Activated T-helper 9 cell treated with anti-CD3 and anti-CD28 coated beads, Interleukin-2, amount 50 U/mL, for 16 hours (primary cell): ENCODE measurements at regions not wholly inside any gene's neighbourhood (a gene's known extent, or its start where the extent isn't known, plus 50 kb on each side); places are given as distances from the start of the nearest gene placed in this dataset.

Experiments
- DNase-seq: peaks from one replicate; pipeline ENCODE4 v3.0.0-alpha.2; 2020; ENCODE audit warnings: low read depth

- DNase-seq: no peak
These were observed 60.6 kb upstream of the CDK20 start for GRCh38 chr9:88034964-88035363.

GRCh38 chr9:88033359-88033702 is 59.0 kb upstream of the CDK20 start:
- DNase-seq: no peak

GRCh38 chr9:88028338-88028737 is 54.0 kb upstream of the CDK20 start:
- no peak for DNase-seq

GRCh38 chr9:88026118-88026479 is 51.8 kb upstream of the CDK20 start:
- no peak for DNase-seq

DNA sequence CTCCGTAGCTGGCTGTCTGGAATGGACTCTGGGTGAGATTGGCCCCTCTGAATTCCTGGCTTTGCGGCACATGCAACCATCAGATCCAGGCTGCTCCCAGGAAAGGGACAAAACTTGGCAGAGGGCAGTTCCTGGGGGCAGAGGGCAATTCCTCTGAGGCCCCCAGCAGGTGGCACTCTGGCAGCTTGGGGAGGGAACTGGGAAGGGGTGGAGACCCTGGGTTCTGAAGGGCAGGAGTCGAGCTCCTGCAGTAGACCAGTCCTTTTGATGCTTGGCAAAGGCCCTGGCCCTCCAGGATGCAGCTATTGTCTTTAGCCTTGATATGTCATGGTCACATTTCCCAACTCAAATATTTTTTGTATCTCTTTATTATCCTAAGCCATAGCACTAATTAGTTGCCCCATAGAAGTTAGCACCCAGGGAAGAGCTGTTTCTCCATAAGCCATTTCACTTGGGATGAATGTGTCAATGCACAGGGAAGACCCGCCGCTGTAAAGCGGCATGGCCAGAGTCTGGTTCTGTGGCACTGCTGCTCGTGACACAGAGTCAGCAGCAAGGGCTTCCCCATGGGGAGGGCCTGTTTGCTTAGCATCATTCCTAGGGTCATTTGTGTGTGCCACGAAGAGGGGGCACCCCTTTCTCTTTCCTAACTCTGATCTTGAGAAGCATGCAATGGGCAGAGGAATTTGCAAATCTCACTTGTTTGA is 51.2 kb upstream of the CDK20 start:
- DNase-seq: no peak

DNA sequence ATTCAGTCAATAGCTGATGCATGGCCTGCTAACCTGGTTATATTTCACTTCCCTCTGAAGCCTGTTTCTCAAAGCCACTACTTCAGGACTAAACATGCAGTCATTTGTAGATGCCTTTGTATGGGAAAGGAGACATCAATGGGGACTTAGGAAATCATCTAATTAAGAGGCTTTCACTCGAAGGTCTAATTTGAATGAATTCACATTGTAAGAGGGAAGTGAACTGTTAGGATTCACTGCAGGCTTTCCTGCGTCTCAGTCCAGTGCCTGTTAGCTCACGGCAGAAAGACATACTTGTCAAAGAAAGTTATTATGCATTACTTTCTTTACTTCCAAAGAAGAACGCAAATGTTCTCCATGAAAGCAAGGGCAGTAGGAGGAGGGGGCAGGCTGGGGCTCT is 50.6 kb upstream of the CDK20 start:
- no peak for DNase-seq
